Panc1 (cell line): ENCODE measurements at regions not wholly inside any gene's neighbourhood (a gene's known extent, or its start where the extent isn't known, plus 50 kb on each side); places are given as distances from the start of the nearest gene placed in this dataset.

ENCODE experiments used
- ATAC-seq: fragments of 200-7000 bp; cut with Tn5 transposase; 2 replicates; pipeline ENCODE4 v1.9.1; 2020; ENCODE audit warnings: mild to moderate bottlenecking, moderate library complexity
- BruUV-seq: library from RNA; stranded (reverse); fragments of 400-500 nt; replicated peaks from 2 replicates; lab custom pipeline; 2021; lab: Mats Ljungman, UMichigan
- CTCF ChIA-PET: fragments of 300-600 bp; sonication (Branson Sonifier 250); formaldehyde crosslinking; loops from one replicate; lab custom pipeline; 2022; ENCODE audit warnings: antibody characterized with exemption; lab: Charles Lee
- POLR2A ChIA-PET: fragments of 300-600 bp; sonication (Branson Sonifier 250); formaldehyde crosslinking; loops from one replicate; lab custom pipeline; 2022; ENCODE audit warnings: antibody characterized with exemption; lab: Charles Lee
- DNase-seq: peaks from one replicate; pipeline ENCODE4 v3.0.0-alpha.2; 2010; ENCODE audit warnings: low read depth, low spot score
- H3K27ac ChIP-seq: 2 replicates; pipeline ENCODE4 v1.5.1; 2011; ENCODE audit warnings: mild to moderate bottlenecking, low read length, inconsistent platforms
- H3K27me3 ChIP-seq: fragments of 200-500 bp; sonication (Bioruptor generic); 2 replicates; pipeline ENCODE4 v1.6.0; 2014; ENCODE audit warnings: low read length, inconsistent platforms; ENCODE audit not compliant: control insufficient read depth, insufficient read depth
- H3K36me3 ChIP-seq: fragments of 200-500 bp; sonication (Bioruptor generic); 2 replicates; pipeline ENCODE4 v1.5.1; 2014; ENCODE audit warnings: inconsistent platforms, mild to moderate bottlenecking, low read length, moderate library complexity; ENCODE audit not compliant: control insufficient read depth, insufficient read depth
- H3K4me1 ChIP-seq: 2 replicates; pipeline ENCODE4 v1.5.1; 2011; ENCODE audit warnings: inconsistent platforms, mild to moderate bottlenecking, low read length, moderate library complexity; ENCODE audit not compliant: control insufficient read depth, insufficient read depth
- H3K4me3 ChIP-seq, 2 experiments: 2 replicates each; pipeline ENCODE4 v1.5.1; 2011 to 2012; ENCODE audit warnings: low read depth in 2 of 2, low read length in 2 of 2, mild to moderate bottlenecking in 2 of 2, inconsistent platforms in 1 of 2, moderate library complexity in 1 of 2
- H3K9me3 ChIP-seq: fragments of 200-500 bp; sonication (Bioruptor generic); 2 replicates; pipeline ENCODE4 v1.5.1; 2014; ENCODE audit warnings: low read depth, mild to moderate bottlenecking, inconsistent platforms, low read length, moderate library complexity; ENCODE audit not compliant: control insufficient read depth, insufficient read depth
- POLR2AphosphoS5 ChIP-seq: IDR thresholded peaks from 2 replicates; pipeline ENCODE4 v1.6.1; 2012; ENCODE audit warnings: mild to moderate bottlenecking, low read depth, low read length, moderate library complexity
- SIN3A ChIP-seq: IDR thresholded peaks from 2 replicates; pipeline ENCODE4 v1.6.1; 2012; ENCODE audit warnings: low read depth, mild to moderate bottlenecking, low read length, moderate library complexity, borderline replicate concordance; ENCODE audit not compliant: insufficient read depth
- TCF7L2 ChIP-seq: IDR thresholded peaks from 2 replicates; pipeline ENCODE4 v1.6.1; 2011; ENCODE audit warnings: mild to moderate bottlenecking, low read depth, low read length, inconsistent platforms
- in situ Hi-C: cut with HindIII; loops from 2 replicates; pipeline ENCODE4 v1.10.0; 2016; ENCODE audit warnings: low sequenced_read_pairs, low pct_unique_long_range_greater_than_20kb
- intact Hi-C: fragments of 100-400 bp; cut with micrococcal nuclease; formaldehyde crosslinking; loops from one replicate; pipeline ENCODE4 v1.10.0; 2022; ENCODE audit not compliant: unreplicated experiment
- TF ChIP-seq, protein P1 (sequence below): fragments of 450-650 bp; IDR thresholded peaks from 2 replicates; pipeline ENCODE4 v1.5.1; 2017; ENCODE audit warnings: mild to moderate bottlenecking
- TF ChIP-seq, protein P2 (sequence below), 2 experiments: IDR thresholded peaks; 2 replicates each; pipeline ENCODE4 v1.6.1; 2011 to 2012; ENCODE audit warnings: low read depth in 2 of 2, control low read depth in 1 of 2, low read length in 1 of 2, mild to moderate bottlenecking in 1 of 2, moderate library complexity in 1 of 2; ENCODE audit not compliant: insufficient read depth in 1 of 2

DNA sequence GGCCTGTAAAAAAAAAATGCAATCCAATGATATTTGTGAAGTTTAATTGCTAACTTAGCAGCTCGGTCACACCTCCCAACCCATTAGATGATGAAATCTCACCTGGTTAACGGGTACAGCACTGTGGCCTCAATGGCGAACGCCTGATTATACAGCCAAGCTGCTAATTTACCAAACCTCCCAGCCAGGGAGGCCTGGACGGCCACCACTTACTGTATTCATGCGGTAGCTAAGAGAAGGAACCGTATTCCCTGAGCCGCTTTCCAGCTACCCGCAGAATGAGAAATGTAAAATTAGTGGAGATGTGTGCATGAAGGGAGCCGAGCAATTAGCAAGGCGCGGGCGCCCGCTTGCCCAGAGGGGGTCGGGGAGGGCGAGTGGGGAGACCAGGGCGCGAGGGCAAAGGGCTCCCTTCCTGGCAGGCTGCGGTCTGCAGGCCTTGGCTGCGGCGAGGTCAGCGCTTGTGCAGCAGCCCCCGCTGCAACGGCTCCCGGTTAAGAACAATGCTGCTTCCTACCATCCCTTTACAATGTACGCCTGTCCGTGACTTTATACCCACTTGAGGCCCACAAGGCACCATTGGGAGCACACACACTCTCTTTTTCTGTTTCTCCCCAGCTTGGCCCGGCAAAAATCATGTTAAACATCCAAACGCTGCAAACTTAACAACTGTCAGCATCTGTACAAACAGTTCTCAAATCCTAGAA lies 70.4 kb upstream of the TBCA start:
- Histone ChIP-seq H3K4me1 (no peaks in the 10 kb centered on the region), H3K9me3 (no peaks in the 10 kb centered on the region), H3K36me3 (no peaks in the 10 kb centered on the region), H3K27me3 (no peaks in the 10 kb centered on the region), H3K4me3 (no peak overlapping the region), H3K27ac (no peak overlapping the region)
- CTCF ChIA-PET: no interaction called here
- ATAC-seq (no peak), DNase-seq (no peak)
- intact Hi-C loops: no loop called here
- BruUV-seq: no TSS peak
- in situ Hi-C loops: no loop called here
- TF ChIP-seq TCF7L2 (no peak), SIN3A (no peak), POLR2AphosphoS5 (no peak)
- TF ChIP-seq, protein P1, sequence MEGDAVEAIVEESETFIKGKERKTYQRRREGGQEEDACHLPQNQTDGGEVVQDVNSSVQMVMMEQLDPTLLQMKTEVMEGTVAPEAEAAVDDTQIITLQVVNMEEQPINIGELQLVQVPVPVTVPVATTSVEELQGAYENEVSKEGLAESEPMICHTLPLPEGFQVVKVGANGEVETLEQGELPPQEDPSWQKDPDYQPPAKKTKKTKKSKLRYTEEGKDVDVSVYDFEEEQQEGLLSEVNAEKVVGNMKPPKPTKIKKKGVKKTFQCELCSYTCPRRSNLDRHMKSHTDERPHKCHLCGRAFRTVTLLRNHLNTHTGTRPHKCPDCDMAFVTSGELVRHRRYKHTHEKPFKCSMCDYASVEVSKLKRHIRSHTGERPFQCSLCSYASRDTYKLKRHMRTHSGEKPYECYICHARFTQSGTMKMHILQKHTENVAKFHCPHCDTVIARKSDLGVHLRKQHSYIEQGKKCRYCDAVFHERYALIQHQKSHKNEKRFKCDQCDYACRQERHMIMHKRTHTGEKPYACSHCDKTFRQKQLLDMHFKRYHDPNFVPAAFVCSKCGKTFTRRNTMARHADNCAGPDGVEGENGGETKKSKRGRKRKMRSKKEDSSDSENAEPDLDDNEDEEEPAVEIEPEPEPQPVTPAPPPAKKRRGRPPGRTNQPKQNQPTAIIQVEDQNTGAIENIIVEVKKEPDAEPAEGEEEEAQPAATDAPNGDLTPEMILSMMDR: no peak
- TF ChIP-seq, protein P2, sequence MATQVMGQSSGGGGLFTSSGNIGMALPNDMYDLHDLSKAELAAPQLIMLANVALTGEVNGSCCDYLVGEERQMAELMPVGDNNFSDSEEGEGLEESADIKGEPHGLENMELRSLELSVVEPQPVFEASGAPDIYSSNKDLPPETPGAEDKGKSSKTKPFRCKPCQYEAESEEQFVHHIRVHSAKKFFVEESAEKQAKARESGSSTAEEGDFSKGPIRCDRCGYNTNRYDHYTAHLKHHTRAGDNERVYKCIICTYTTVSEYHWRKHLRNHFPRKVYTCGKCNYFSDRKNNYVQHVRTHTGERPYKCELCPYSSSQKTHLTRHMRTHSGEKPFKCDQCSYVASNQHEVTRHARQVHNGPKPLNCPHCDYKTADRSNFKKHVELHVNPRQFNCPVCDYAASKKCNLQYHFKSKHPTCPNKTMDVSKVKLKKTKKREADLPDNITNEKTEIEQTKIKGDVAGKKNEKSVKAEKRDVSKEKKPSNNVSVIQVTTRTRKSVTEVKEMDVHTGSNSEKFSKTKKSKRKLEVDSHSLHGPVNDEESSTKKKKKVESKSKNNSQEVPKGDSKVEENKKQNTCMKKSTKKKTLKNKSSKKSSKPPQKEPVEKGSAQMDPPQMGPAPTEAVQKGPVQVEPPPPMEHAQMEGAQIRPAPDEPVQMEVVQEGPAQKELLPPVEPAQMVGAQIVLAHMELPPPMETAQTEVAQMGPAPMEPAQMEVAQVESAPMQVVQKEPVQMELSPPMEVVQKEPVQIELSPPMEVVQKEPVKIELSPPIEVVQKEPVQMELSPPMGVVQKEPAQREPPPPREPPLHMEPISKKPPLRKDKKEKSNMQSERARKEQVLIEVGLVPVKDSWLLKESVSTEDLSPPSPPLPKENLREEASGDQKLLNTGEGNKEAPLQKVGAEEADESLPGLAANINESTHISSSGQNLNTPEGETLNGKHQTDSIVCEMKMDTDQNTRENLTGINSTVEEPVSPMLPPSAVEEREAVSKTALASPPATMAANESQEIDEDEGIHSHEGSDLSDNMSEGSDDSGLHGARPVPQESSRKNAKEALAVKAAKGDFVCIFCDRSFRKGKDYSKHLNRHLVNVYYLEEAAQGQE (IDR thresholded peaks at IDR 0.05; ENCODE audit: insufficient read depth in 1 of 2, low read depth in 2 of 2, low read length in 1 of 2): no peak
- POLR2A ChIA-PET: no interaction called here

- DNase-seq (no peak), ATAC-seq (no peak)
- intact Hi-C loops: no loop called here
- in situ Hi-C loops: no loop called here
- no peaks in the 10 kb centered on the region for H3K36me3 ChIP-seq
- CTCF ChIA-PET: no interaction called here
- no peaks in the 10 kb centered on the region for H3K9me3 ChIP-seq
- TF ChIP-seq, protein P2 (IDR thresholded peaks at IDR 0.05; ENCODE audit: insufficient read depth in 1 of 2, low read depth in 2 of 2, low read length in 1 of 2): no peak
- no peak for TF ChIP-seq TCF7L2
- TF ChIP-seq SIN3A: no peak
- TF ChIP-seq, protein P1: no peak
- TF ChIP-seq POLR2AphosphoS5: no peak
- no TSS peak for BruUV-seq
- H3K27me3 ChIP-seq: no peaks in the 10 kb centered on the region
- H3K27ac ChIP-seq: no peak overlapping the region
- H3K4me1 ChIP-seq: no peaks in the 10 kb centered on the region
- POLR2A ChIA-PET: interaction anchor here (0.7 kb wide), 1 partner anchor 1129 kb away, joined by 5 read pairs; no protein-coding TSS in a partner anchor
- H3K4me3 ChIP-seq: no peak overlapping the region
Observed at GRCh38 chr5:77845324-77845646, 69.1 kb upstream of the TBCA start.
